HepG2 (cell line): ENCODE measurements at regions not wholly inside any gene's neighbourhood (a gene's known extent, or its start where the extent isn't known, plus 50 kb on each side); places are given as distances from the start of the nearest gene placed in this dataset.

Experiments used
- ATAC-seq: fragments of 200-7000 bp; cut with Tn5 transposase; 3 replicates; pipeline ENCODE4 v1.9.1; 2020; ENCODE audit warnings: mild to moderate bottlenecking, moderate library complexity
- BruUV-seq: library from RNA; stranded (reverse); fragments of 400-500 nt; replicated peaks from 2 replicates; lab custom pipeline; 2021; lab: Mats Ljungman, UMichigan
- CTCF ChIA-PET: fragments of 300-600 bp; formaldehyde crosslinking; extraction: SDS; loops from one replicate; lab custom pipeline; 2021; ENCODE audit warnings: low total read pairs, inconsistent platforms, low intra/inter-chr PET ratio; lab: Yijun Ruan, JAX
- POLR2A ChIA-PET: fragments of 350-600 bp; sonication (Branson Sonifier 250); formaldehyde crosslinking; loops from one replicate; lab custom pipeline; 2020; ENCODE audit warnings: antibody characterized with exemption, inconsistent platforms; lab: Yijun Ruan, JAX
- DNase-seq: peaks from one replicate; pipeline ENCODE4 v3.0.0-alpha.2; 2015; ENCODE audit warnings: low spot score
- FAIRE-seq: peaks from 3 replicates; lab custom pipeline; 2011; peaks lifted over from hg19 to GRCh38; lab: Jason Lieb, UNC
- H2AFZ ChIP-seq: one replicate; pipeline ENCODE4 v1.6.1; 2011; ENCODE audit warnings: low read length, inconsistent platforms
- H3K27ac ChIP-seq: fragments of 300-600 bp; 3 replicates; pipeline ENCODE4 v1.8.0; 2011; ENCODE audit warnings: mixed run types, mild to moderate bottlenecking, mixed read lengths, low read length, inconsistent platforms; ENCODE audit not compliant: insufficient read depth; ENCODE audit errors: extremely low read length
- H3K27me3 ChIP-seq, 2 experiments: fragments of 200-600 bp in 1 of 2; 2 replicates in 1 of 2; 3 replicates in 1 of 2; pipeline versions ENCODE4 v1.6.0 to v1.8.0; 2011; ENCODE audit warnings: low read length in 2 of 2, mild to moderate bottlenecking in 2 of 2, moderate library complexity in 2 of 2, inconsistent platforms in 1 of 2; ENCODE audit not compliant: insufficient read depth in 2 of 2, control insufficient read depth in 1 of 2
- H3K36me3 ChIP-seq, 2 experiments: fragments of 200-600 bp in 1 of 2; replicated peaks in 1 of 2; 2 replicates in 1 of 2; 3 replicates in 1 of 2; pipeline versions ENCODE4 v1.5.1 to v1.8.0; 2011; ENCODE audit warnings: low read length in 2 of 2, inconsistent platforms in 1 of 2; ENCODE audit not compliant: insufficient read depth in 2 of 2, control insufficient read depth in 1 of 2
- H3K4me1 ChIP-seq: 2 replicates; pipeline ENCODE4 v1.5.1; 2012; ENCODE audit warnings: low read length, inconsistent platforms; ENCODE audit not compliant: insufficient read depth
- H3K4me2 ChIP-seq: 2 replicates; pipeline ENCODE4 v1.6.0; 2011; ENCODE audit warnings: low read depth, low read length, inconsistent platforms
- H3K4me3 ChIP-seq, 3 experiments: fragments of 200-600 bp in 1 of 3; sonication (generic), shearing (Covaris generic) in 1 of 3; replicated peaks in 1 of 3; 2 replicates each; pipeline ENCODE4 v1.5.1; 2011 to 2016; ENCODE audit warnings: low read length in 3 of 3, inconsistent platforms in 2 of 3, low read depth in 2 of 3, mild to moderate bottlenecking in 2 of 3, control low read depth in 1 of 3, mixed read lengths in 1 of 3; ENCODE audit not compliant: insufficient read depth in 1 of 3
- H3K79me2 ChIP-seq: one replicate; pipeline ENCODE4 v1.6.1; 2011; ENCODE audit warnings: low read length, inconsistent platforms; ENCODE audit not compliant: insufficient read depth
- H3K9ac ChIP-seq: 2 replicates; pipeline ENCODE4 v1.6.0; 2011; ENCODE audit warnings: mild to moderate bottlenecking, low read depth, low read length, inconsistent platforms; ENCODE audit not compliant: insufficient read depth
- H3K9me3 ChIP-seq: 2 replicates; pipeline ENCODE4 v1.5.1; 2012; ENCODE audit warnings: mild to moderate bottlenecking, low read length
- H4K20me1 ChIP-seq: 2 replicates; pipeline ENCODE4 v1.6.0; 2011; ENCODE audit warnings: inconsistent platforms, mild to moderate bottlenecking, low read length, moderate library complexity; ENCODE audit not compliant: insufficient read depth
- CBX5 ChIP-seq: sonication (generic); formaldehyde crosslinking; IDR thresholded peaks from 2 replicates; pipeline ENCODE4 v1.4.0; 2020; ENCODE audit warnings: missing genetic modification reagents, borderline replicate concordance
- ELF1 ChIP-seq: sonication (generic); formaldehyde crosslinking; IDR thresholded peaks from 2 replicates; pipeline ENCODE4 v1.4.0; 2020; ENCODE audit warnings: missing genetic modification reagents
- GTF2F1 ChIP-seq: fragments of 150-350 bp; IDR thresholded peaks from 2 replicates; pipeline ENCODE4 v1.6.1; 2014; ENCODE audit warnings: low read length
- HDAC6 ChIP-seq: fragments of 200-600 bp; sonication (generic); IDR thresholded peaks from 2 replicates; pipeline ENCODE4 v1.7.0; 2017; ENCODE audit warnings: mild to moderate bottlenecking, antibody characterized with exemption, low read length, low read depth
- NFYC ChIP-seq: IDR thresholded peaks from 2 replicates; pipeline ENCODE4 v1.6.1; 2016; ENCODE audit warnings: missing genetic modification reagents, missing compliant biosample characterization
- REL ChIP-seq: sonication (generic); formaldehyde crosslinking; conservative IDR thresholded peaks from 2 replicates; pipeline ENCODE4 v1.8.0; 2022; ENCODE audit warnings: mild to moderate bottlenecking, missing genetic modification reagents, moderate library complexity
- SMARCE1 ChIP-seq: fragments of 450-650 bp; IDR thresholded peaks from 2 replicates; pipeline ENCODE4 v1.6.1; 2017; ENCODE audit warnings: borderline replicate concordance
- TBX3 ChIP-seq: fragments of 450-650 bp; IDR thresholded peaks from 2 replicates; pipeline ENCODE4 v1.6.1; 2017; ENCODE audit warnings: antibody characterized with exemption, mild to moderate bottlenecking, inconsistent platforms, borderline replicate concordance
- TSC22D2 ChIP-seq: sonication (generic); formaldehyde crosslinking; IDR thresholded peaks from 2 replicates; pipeline ENCODE4 v1.5.1; 2020; ENCODE audit warnings: missing genetic modification reagents, mild to moderate bottlenecking, borderline replicate concordance
- ZIK1 ChIP-seq: sonication (generic); formaldehyde crosslinking; IDR thresholded peaks from 2 replicates; pipeline ENCODE4 v1.5.0; 2020; ENCODE audit warnings: mild to moderate bottlenecking, low read depth, missing genetic modification reagents, borderline replicate concordance
- ZSCAN25 ChIP-seq: sonication (generic); formaldehyde crosslinking; IDR thresholded peaks from 2 replicates; pipeline ENCODE4 v1.8.0; 2022; ENCODE audit warnings: mild to moderate bottlenecking, missing genetic modification reagents
- WGBS: methylation state at CpG from one replicate; pipeline ENCODE4 v1.1.6; 2017; ENCODE audit warnings: low lambda C conversion rate; 5-methylcytosine and 5-hydroxymethylcytosine counted together
- in situ Hi-C: cut with HindIII; loops from 2 replicates; pipeline ENCODE4 v1.10.0; 2017; ENCODE audit warnings: low pct_unique_long_range_greater_than_20kb; ENCODE audit not compliant: extremely low pct_ligation_motif_present
- intact Hi-C: fragments of 100-400 bp; cut with micrococcal nuclease; formaldehyde crosslinking; loops from one replicate; pipeline ENCODE4 v1.10.0; 2022; ENCODE audit not compliant: unreplicated experiment
- TF ChIP-seq, protein P1 (sequence below): sonication (generic); formaldehyde crosslinking; IDR thresholded peaks from 2 replicates; pipeline ENCODE4 v1.9.0; 2021; ENCODE audit warnings: missing genetic modification reagents, borderline replicate concordance

DNA sequence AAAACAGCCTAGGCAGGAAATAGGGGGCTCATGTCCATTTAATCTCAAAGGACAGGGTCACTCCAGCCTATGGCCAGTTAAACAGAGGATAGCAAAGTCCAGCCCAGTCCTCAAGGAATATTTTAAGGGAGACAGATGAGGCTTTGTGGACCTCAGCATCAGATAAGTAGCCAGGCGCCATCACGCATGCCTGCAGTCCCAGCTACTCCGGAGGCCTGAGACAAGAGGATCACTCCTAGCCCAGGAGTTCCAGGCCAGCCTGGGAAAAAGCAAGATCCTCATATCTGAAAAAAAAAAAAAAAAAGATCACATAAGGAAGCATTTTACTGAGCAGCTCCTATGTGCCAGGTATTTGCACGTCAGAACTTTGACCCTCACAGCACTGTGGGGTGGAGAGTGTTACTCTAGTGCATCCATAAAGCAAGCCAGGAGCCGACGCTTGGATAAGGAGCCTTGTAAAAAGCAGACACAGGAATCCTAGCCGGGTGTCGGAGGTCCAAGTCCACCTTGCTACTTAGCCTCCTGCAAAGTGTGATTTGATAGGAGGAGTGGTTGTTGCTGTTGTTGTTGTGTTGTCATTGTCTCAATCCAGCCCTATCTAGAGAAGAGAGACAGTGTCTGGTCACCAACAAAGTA lies 61.8 kb upstream of the DOCK1 start:
- ATAC-seq, result no peak
- no peaks in the 10 kb centered on the region for H3K36me3 ChIP-seq
- H3K4me3 ChIP-seq, result no peak overlapping the region
- H3K9me3 ChIP-seq, result no peaks in the 10 kb centered on the region
- H3K79me2 ChIP-seq, result no peaks in the 10 kb centered on the region
- H3K4me2 ChIP-seq, result no peak overlapping the region
- no peaks in the 10 kb centered on the region for H4K20me1 ChIP-seq
- ChIA-PET CTCF (no interaction called here), POLR2A (no interaction called here)
- no peak overlapping the region for H2AFZ ChIP-seq
- no peak for FAIRE-seq
- 52% methylated on average over 8 of the region's 8 CpGs for WGBS
- H3K27me3 ChIP-seq, result peaks cover 0 to 31% of the 10 kb centered on the region in 2 experiments; a peak in 4 of 5 replicates
- H3K27ac ChIP-seq, result no peak overlapping the region
- intact Hi-C loops, result no loop called here
- TF ChIP-seq ZSCAN25 (CRISPR knock-in tag), result no peak
- no peak for TF ChIP-seq SMARCE1
- TF ChIP-seq CBX5 (CRISPR knock-in tag), result no peak
- TF ChIP-seq TSC22D2 (CRISPR knock-in tag), result no peak
- TF ChIP-seq GTF2F1, result no peak
- no peak for TF ChIP-seq TBX3
- no peak for TF ChIP-seq REL (CRISPR knock-in tag)
- no peak for TF ChIP-seq HDAC6
- no peak for TF ChIP-seq ZIK1
- no peak for TF ChIP-seq NFYC (CRISPR knock-in tag)
- TF ChIP-seq, protein P1, sequence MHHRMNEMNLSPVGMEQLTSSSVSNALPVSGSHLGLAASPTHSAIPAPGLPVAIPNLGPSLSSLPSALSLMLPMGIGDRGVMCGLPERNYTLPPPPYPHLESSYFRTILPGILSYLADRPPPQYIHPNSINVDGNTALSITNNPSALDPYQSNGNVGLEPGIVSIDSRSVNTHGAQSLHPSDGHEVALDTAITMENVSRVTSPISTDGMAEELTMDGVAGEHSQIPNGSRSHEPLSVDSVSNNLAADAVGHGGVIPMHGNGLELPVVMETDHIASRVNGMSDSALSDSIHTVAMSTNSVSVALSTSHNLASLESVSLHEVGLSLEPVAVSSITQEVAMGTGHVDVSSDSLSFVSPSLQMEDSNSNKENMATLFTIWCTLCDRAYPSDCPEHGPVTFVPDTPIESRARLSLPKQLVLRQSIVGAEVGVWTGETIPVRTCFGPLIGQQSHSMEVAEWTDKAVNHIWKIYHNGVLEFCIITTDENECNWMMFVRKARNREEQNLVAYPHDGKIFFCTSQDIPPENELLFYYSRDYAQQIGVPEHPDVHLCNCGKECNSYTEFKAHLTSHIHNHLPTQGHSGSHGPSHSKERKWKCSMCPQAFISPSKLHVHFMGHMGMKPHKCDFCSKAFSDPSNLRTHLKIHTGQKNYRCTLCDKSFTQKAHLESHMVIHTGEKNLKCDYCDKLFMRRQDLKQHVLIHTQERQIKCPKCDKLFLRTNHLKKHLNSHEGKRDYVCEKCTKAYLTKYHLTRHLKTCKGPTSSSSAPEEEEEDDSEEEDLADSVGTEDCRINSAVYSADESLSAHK (CRISPR knock-in tag), result no peak
- no peak for TF ChIP-seq ELF1
- DNase-seq, result no peak
- H3K9ac ChIP-seq, result no peak overlapping the region
- in situ Hi-C loops, result no loop called here
- H3K4me1 ChIP-seq, result 0 out of 2 replicates have a peak, but pooled peaks cover 5% of the 10 kb centered on the region
- BruUV-seq, result no TSS peak
